GM18858 (cell line): ENCODE measurements at regions not wholly inside any gene's neighbourhood (a gene's known extent, or its start where the extent isn't known, plus 50 kb on each side); places are given as distances from the start of the nearest gene placed in this dataset.
"Not testable (repeated sequence)": the region's sequence is repeated elsewhere in the genome, so short reads cannot be mapped to it uniquely, and the experiment has no call there.

Experiments
- ATAC-seq: cut with Tn5 transposase; IDR thresholded peaks from one replicate; pipeline ENCODE4 v1.9.1; 2021; ENCODE audit not compliant: unreplicated experiment

DNA sequence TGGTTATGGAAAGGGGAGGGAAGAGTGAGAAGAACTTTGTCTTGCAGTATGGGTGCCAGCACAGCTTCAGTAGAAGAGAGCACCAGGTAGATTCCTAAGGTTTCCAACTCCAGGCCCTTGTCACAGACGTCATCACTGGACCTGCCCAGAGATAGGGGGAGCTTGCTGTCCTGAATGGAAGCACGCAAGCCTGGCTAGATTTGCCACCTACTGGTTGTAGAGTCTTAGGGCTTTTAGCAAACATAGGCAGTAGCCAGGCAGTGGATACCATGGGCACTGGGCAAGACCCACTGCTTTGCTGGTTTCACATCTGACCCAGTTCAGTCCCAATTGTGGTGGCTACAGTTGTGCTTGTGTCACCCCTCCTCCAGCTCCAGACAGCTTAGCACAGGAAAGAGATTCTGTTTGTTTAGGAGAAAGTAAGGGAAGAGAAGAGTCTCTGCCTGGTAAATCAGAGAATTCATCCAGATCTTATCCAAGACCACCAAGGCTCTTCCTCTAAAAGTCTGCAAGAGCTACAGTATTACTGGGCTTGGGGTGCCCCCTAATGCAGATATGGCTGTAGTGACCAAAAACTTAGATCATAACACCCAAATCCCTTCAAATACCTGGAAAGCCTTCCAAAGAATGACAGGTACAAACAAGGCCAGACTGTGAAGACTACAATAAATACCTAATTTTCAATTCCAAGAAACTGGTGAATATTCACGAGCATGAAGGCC, 158.9 kb downstream of the HINT1 start:
- ATAC-seq: no peak

GRCh38 chr5:131001507-131001906, 163.5 kb downstream of the HINT1 start:
- no peak for ATAC-seq

DNA sequence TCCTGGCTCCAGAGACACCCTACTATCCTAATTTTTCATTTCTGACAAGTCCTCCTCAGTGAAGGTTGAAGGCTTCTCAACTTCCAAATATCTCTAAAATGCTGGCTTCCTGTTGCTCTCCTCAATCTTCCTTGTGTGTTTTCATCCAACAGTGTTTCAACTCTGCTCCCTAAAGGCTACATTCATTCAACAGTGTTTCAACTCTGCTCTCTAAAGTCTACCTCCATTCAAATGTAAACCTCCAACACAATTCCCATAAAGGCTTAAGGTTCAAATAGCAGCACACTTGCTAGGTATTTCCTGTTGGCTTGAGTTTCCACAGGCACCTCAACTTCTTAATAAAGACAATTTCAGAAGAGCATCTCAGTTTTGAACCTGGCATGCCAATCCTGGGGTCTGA, 164.8 kb downstream of the HINT1 start:
- ATAC-seq: no peak

- not testable (repeated sequence) for ATAC-seq
Measured at GRCh38 chr5:130996720-130997119, 168.3 kb downstream of the HINT1 start.

DNA sequence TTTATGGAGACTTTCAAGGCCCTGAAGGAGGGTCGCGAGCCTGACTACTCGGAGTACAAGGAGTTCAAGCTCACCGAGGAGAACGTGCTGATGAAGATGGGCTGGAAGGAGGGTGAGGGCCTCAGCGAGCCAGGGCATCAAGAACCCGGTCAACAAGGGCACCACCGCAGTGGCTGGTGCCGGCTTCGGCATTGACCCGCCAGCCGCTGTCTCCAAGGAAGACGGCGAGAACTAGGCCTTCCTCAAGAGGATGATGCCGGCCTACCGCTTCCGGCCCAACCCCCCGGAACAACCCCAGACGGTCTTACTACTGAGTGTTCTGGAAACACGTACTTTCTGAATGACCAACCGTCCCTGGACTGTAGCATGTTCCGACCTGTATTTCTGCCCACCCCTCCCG, 169.2 kb downstream of the HINT1 start:
- ATAC-seq: no peak

- ATAC-seq: no peak
Measured at GRCh38 chr5:130995254-130995515, 169.9 kb downstream of the HINT1 start.

DNA sequence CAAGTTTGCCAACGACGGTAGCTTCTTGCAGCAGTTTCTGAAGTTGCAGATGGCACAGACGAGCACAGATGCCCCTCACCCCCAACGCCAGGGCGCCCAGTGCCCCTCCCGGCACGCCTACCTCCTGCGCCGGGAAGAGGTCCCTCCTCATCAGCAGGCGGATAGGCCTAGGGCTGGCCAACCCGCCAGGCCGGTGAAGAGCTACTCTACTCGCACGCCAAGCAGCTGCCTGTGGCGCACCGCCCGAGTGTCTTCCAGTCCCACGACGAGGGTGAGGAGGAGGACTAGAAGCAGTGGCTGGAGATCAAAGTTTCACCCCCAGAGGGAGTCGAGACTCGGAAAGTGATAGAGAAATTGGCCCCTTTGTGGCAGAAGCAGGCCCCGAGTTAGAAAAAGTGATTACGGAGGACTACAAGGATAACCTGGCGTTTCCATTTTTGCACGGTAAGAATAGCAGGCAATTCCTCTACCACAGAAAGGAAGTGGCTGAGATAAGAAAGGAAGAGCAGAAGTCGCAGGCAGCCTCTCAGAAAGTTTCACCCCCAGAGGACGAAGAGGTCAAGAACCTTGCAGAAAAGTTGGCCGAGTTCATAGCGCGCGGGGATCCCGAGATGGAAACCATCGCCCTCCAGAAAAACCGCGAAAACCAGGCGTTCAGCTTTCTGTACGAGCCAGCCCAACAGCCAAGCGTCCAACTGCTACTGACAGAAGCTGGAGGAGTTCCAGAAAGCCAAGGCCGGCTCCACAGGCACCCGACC, 170.4 kb downstream of the HINT1 start:
- no peak for ATAC-seq

DNA sequence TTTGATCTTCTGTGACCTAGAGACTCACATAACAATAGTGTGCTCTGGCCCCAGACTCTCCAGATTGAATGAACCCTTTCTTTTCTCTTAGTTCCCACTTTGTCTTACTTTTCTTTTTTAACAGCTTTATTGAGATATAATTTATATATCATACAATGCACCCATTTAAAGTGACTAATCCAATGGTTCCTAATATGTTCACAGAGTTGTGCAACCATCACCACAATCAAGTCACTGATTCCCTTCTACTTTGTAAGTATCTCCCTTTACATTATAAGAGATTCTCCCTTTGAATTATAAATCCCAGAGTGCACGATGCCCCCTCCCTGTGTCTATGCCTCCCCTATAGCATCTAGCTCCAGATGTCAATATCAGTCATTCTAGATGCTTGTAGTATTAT, 172.4 kb downstream of the HINT1 start:
- no peak for ATAC-seq

DNA sequence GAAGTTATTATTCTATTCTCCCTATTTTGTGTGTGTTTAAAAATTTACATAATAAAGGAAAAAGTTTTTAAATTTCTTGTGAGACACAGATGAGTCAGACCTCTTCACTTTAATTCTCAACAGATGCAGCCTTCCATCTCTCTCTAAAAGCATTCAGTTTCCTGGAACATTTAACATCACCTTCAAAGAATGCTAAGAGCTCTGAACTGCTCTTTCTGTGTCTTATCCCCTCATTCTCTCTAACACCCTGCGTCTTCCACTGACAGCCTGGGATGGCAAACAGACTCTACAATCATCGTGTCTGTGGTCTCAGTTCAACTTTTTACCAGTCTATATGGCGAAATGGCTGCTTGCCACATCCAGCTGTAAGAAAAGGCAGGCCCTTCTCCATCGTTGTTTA, 173.0 kb downstream of the HINT1 start:
- ATAC-seq: no peak

DNA sequence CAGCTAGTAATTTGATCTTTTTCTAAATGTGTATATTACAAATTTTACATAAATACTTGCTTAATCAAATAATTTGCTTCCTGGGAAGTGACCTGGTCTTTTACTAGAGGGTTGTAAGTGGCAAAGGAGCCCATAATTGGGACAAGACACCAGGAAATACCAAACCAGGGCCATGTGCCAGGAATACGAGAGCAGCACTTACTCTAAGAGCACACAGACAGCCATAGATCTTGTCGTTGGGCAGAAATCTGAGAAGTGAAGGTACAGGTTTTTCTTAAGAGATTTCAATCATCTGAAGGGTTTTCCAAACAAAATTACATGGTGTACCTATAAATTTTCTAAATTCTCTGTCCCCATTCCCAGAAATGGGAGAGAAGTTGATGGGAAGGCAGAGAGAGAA, 179.3 kb downstream of the HINT1 start:
- no peak for ATAC-seq

- ATAC-seq: no peak
Measured at GRCh38 chr5:130981663-130982062, 183.4 kb downstream of the HINT1 start.

DNA sequence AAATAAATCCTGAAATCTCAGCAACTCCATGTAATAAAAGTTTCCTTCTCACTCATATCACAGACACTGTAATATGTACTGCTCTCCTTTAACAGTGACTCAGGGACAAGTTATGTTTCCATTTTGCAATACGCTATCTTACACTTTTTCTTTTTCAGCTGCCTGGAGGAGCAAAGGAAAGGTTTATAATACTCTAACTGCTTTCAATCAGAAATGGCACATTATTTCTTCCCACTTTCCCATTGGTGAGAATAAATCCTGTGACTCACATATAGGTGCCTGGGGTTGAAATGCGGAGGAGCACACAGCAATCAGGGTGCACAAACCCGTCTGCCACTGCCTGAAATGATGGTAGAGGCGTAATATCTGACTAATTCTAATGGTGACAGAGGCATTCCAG, 186.6 kb downstream of the HINT1 start:
- no peak for ATAC-seq

GRCh38 chr5:130976493-130976892, 188.6 kb downstream of the HINT1 start:
- no peak for ATAC-seq

GRCh38 chr5:130975847-130976246, 189.2 kb downstream of the HINT1 start:
- no peak for ATAC-seq

DNA sequence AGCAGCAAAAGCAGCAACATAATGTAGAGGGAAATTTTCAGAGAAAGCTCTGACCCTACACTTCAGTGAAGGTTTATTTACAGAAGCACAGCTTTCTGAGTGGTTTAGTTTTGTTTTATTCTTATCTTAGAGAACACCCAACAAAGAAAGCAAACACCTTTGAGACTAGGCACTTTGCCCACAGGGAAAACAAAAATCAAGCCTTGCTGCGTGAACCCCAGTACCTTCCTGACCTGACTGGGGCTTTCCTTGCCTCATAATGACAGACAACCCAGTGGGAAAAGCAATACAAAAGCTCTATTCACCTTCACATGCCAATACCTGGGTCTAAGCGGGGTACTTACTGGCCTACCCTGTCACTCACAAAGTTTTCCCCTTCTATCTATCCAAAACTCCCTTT, 189.8 kb downstream of the HINT1 start:
- ATAC-seq: no peak

DNA sequence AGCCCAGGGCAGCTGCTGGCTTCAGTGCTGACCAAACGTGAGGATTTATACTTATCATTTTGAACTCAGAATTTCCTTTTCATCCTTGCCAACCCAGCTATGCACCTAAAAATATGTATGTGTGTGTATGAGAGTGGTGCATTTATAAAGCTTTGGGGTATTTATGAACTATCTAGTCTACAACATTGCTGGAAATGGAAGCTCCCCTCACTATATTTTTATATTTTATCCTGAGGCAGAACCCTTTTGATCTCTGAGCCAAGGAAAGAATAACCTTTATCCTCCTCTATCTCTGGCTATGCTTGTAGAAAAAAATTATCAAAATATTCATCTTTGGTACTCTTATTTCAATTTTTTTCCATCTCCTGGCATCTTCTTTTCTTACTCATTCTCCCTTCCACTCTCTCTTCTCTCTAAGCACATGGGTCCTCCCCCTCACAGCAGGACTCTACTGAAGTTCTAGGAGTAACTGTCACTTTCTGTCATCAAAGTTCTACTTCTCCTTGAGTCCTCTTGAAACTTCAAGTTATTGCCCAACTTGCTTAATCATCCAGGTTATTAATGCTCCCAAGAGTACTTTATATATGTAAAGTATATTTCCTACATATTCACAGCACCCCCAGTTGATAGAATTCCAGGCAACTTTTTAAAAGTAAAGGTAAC, 190.9 kb downstream of the HINT1 start:
- no peak for ATAC-seq

- no peak for ATAC-seq
Measured at GRCh38 chr5:130966990-130967525, 198.0 kb downstream of the HINT1 start.

DNA sequence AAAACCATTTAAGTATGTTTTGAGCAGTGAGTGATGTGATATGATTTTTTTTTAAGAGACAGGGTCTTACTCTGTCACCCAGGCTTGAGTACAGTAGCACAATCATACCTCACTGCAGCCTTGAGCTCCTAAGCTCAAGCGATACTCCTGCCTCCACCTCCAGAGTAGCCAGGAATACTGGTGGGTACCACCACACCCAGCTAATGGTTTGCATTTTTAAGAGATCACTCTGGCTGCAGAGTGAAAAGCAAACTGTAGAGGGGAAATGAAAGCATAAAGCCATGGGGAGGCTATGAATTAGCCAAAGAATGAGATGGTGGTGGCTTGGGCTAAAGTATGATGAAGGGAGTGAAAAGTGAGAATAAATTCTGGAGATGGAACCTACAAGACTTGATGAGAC, 199.1 kb downstream of the HINT1 start:
- ATAC-seq: no peak

DNA sequence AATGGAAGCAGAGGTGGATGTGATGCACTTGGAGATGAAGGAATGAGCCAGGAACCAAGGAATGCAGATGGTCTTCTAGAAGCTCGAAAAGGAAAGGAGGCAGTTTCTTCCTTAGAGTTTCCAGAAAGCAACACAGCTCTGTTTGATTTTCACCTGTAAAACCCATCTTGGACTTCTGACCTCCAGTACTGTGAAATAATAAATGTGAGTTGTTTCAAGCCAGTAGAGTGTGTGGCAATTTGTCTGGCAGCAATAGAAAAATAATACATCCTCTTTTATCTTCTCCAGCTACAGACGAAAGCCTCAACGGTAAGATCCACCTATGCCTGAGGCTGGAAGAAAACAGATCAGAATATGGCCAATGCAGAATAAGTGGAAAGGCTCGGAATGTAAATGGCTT, 199.7 kb downstream of the HINT1 start:
- no peak for ATAC-seq

GRCh38 chr5:130964231-130965202, 200.5 kb downstream of the HINT1 start:
- ATAC-seq: no peak

DNA sequence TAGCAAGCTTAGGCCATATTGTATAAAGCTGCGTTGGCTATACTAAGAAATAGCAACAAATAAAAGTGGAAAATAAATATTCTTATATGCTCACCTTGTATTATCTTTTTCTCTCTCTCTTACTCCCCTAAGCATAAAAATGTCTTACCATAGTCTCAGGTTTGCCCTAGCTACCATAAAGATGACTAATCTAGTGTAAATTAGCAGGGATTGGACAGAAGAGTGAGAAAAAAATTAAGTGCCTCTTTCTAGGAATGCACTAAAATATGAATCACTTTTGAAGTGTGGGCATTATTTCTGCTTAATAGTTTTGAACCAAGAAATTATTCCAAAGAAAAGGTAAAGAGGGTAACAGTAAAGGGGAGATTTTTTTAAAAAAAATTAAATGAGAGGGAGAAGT, 201.3 kb downstream of the HINT1 start:
- no peak for ATAC-seq
